ENCODE measurements at regions not wholly inside any gene's neighbourhood (a gene's known extent, or its start where the extent isn't known, plus 50 kb on each side); places are given as distances from the start of the nearest gene placed in this dataset.
"Not testable (repeated sequence)": the region's sequence is repeated elsewhere in the genome, so short reads cannot be mapped to it uniquely, and the experiment has no call there.

GRCh38 chr13:72586518-72586917, 140.9 kb downstream of the MZT1 start:
- no peak for DNase-seq

GRCh38 chr13:72585254-72585653, 142.2 kb downstream of the MZT1 start:
- no peak for DNase-seq

- DNase-seq: no peak
Measured at GRCh38 chr13:72571191-72571590, 156.2 kb downstream of the MZT1 start.

GRCh38 chr13:72570019-72570418, 157.4 kb downstream of the MZT1 start:
- DNase-seq: no peak

- no peak for DNase-seq
Measured at GRCh38 chr13:72567566-72567965, 159.9 kb downstream of the MZT1 start.

- DNase-seq: no peak
Measured at GRCh38 chr13:72566526-72566925, 160.9 kb downstream of the MZT1 start.

- no peak for DNase-seq
Measured at GRCh38 chr13:72565893-72566292, 161.5 kb downstream of the MZT1 start.

- no peak for DNase-seq
Measured at GRCh38 chr13:72562686-72563085, 164.7 kb downstream of the MZT1 start.

GRCh38 chr13:72561791-72562190, 165.6 kb downstream of the MZT1 start:
- DNase-seq: no peak

GRCh38 chr13:72559716-72560115, 167.7 kb downstream of the MZT1 start:
- DNase-seq: no peak

- no peak for DNase-seq
Measured at GRCh38 chr13:72556945-72557344, 170.5 kb downstream of the MZT1 start.

GRCh38 chr13:72555601-72556000, 171.8 kb downstream of the MZT1 start:
- no peak for DNase-seq

GRCh38 chr13:72552731-72553130, 174.7 kb downstream of the MZT1 start:
- no peak for DNase-seq

GRCh38 chr13:72545895-72546294, 181.5 kb downstream of the MZT1 start:
- DNase-seq: not testable (repeated sequence)

GRCh38 chr13:72545030-72545719, 182.3 kb downstream of the MZT1 start:
- no peak for DNase-seq

GRCh38 chr13:72544042-72544441, 183.4 kb downstream of the MZT1 start:
- no peak for DNase-seq

GRCh38 chr13:72542241-72542640, 185.2 kb downstream of the MZT1 start:
- DNase-seq: no peak

- no peak for DNase-seq
Measured at GRCh38 chr13:72541674-72542073, 185.8 kb downstream of the MZT1 start.

- DNase-seq: no peak
Measured at GRCh38 chr13:72540881-72541280, 186.5 kb downstream of the MZT1 start.

GRCh38 chr13:72539925-72540324, 187.5 kb downstream of the MZT1 start:
- DNase-seq: no peak

- no peak for DNase-seq
Measured at GRCh38 chr13:72537782-72538181, 189.6 kb downstream of the MZT1 start.

- no peak for DNase-seq
Measured at GRCh38 chr13:72537395-72537780, 190.0 kb downstream of the MZT1 start.

GRCh38 chr13:72536714-72537394, 190.6 kb downstream of the MZT1 start:
- DNase-seq: peak in 2 of 56 donors; percentile 0 to 4

All from nucleus accumbens (tissue), 56 donors.